H9 (cell line): ENCODE measurements at regions not wholly inside any gene's neighbourhood (a gene's known extent, or its start where the extent isn't known, plus 50 kb on each side); places are given as distances from the start of the nearest gene placed in this dataset.

Experiments
- DNase-seq: peaks from one replicate; pipeline ENCODE4 v3.0.0-alpha.2; 2017
- H2AFZ ChIP-seq: one replicate; pipeline ENCODE4 v1.6.1; 2013; ENCODE audit warnings: mild to moderate bottlenecking, low read length, control low read depth, moderate library complexity
- H2AK5ac ChIP-seq: 2 replicates; pipeline ENCODE4 v1.6.1; 2013; ENCODE audit warnings: low read length, control low read depth, mixed read lengths; ENCODE audit not compliant: insufficient read length
- H2BK120ac ChIP-seq: one replicate; pipeline ENCODE4 v1.6.1; 2013; ENCODE audit warnings: low read depth, mild to moderate bottlenecking, low read length, control low read depth, inconsistent platforms; ENCODE audit not compliant: poor library complexity, severe bottlenecking
- H2BK12ac ChIP-seq: 2 replicates; pipeline ENCODE4 v1.6.1; 2013; ENCODE audit warnings: low read length, control low read depth, mixed read lengths, low read depth; ENCODE audit not compliant: insufficient read length
- H2BK15ac ChIP-seq: 2 replicates; pipeline ENCODE4 v1.6.1; 2013; ENCODE audit warnings: low read depth, low read length, control low read depth
- H2BK20ac ChIP-seq: one replicate; pipeline ENCODE4 v1.6.1; 2013; ENCODE audit warnings: low read depth, mild to moderate bottlenecking, low read length, control low read depth, inconsistent platforms; ENCODE audit not compliant: poor library complexity, severe bottlenecking
- H2BK5ac ChIP-seq: 2 replicates; pipeline ENCODE4 v1.6.1; 2013; ENCODE audit warnings: low read length, control low read depth, mixed read lengths; ENCODE audit not compliant: insufficient read length
- H3K14ac ChIP-seq: 2 replicates; pipeline ENCODE4 v1.6.1; 2013; ENCODE audit warnings: low read length, control low read depth; ENCODE audit not compliant: insufficient read depth
- H3K18ac ChIP-seq: 2 replicates; pipeline ENCODE4 v1.6.1; 2013; ENCODE audit warnings: low read depth, mild to moderate bottlenecking, mixed read lengths, low read length, control low read depth; ENCODE audit not compliant: insufficient read length
- H3K23ac ChIP-seq: 2 replicates; pipeline ENCODE4 v1.6.1; 2013; ENCODE audit warnings: low read length, control low read depth, mixed read lengths, low read depth; ENCODE audit not compliant: insufficient read length
- H3K23me2 ChIP-seq: 2 replicates; pipeline ENCODE4 v1.6.1; 2013; ENCODE audit warnings: low read depth, mild to moderate bottlenecking, mixed read lengths, low read length, control low read depth; ENCODE audit not compliant: insufficient read length, poor library complexity, severe bottlenecking
- H3K27ac ChIP-seq: 2 replicates; pipeline ENCODE4 v1.5.1; 2013; ENCODE audit warnings: low read length, control low read depth, mixed read lengths, low read depth; ENCODE audit not compliant: insufficient read length
- H3K27me3 ChIP-seq: 2 replicates; pipeline ENCODE4 v1.6.1; 2013; ENCODE audit warnings: low read length, control low read depth, inconsistent platforms; ENCODE audit not compliant: insufficient read depth
- H3K4ac ChIP-seq: 2 replicates; pipeline ENCODE4 v1.6.1; 2013; ENCODE audit warnings: low read depth, mild to moderate bottlenecking, control low read depth, inconsistent platforms, low read length, moderate library complexity
- H3K4me1 ChIP-seq: 2 replicates; pipeline ENCODE4 v1.6.1; 2013; ENCODE audit warnings: low read length, control low read depth, inconsistent platforms; ENCODE audit not compliant: insufficient read depth
- H3K4me2 ChIP-seq: 2 replicates; pipeline ENCODE4 v1.6.1; 2013; ENCODE audit warnings: low read length, control low read depth, mixed read lengths; ENCODE audit not compliant: insufficient read length, insufficient read depth
- H3K56ac ChIP-seq: 2 replicates; pipeline ENCODE4 v1.6.1; 2013; ENCODE audit warnings: low read depth, mild to moderate bottlenecking, mixed read lengths, low read length, control low read depth; ENCODE audit not compliant: insufficient read length
- H3K79me1 ChIP-seq: 2 replicates; pipeline ENCODE4 v1.6.1; 2013; ENCODE audit warnings: low read depth, mild to moderate bottlenecking, moderate library complexity, low read length, control low read depth, inconsistent platforms; ENCODE audit not compliant: insufficient read depth, poor library complexity, severe bottlenecking
- H3K79me2 ChIP-seq: 2 replicates; pipeline ENCODE4 v1.6.1; 2013; ENCODE audit warnings: low read length, control low read depth, inconsistent platforms; ENCODE audit not compliant: insufficient read depth
- H3K9ac ChIP-seq: 2 replicates; pipeline ENCODE4 v1.6.1; 2013; ENCODE audit warnings: low read length, control low read depth, mixed read lengths; ENCODE audit not compliant: insufficient read length; ENCODE audit errors: extremely low read depth
- H3K9me3 ChIP-seq: one replicate; pipeline ENCODE4 v1.6.1; 2013; ENCODE audit warnings: low read depth, low read length, inconsistent platforms; ENCODE audit not compliant: control insufficient read depth
- H3T11ph ChIP-seq: one replicate; pipeline ENCODE4 v1.6.1; 2013; ENCODE audit warnings: mild to moderate bottlenecking, low read length, control low read depth, inconsistent platforms
- H4K20me1 ChIP-seq: one replicate; pipeline ENCODE4 v1.6.1; 2013; ENCODE audit not compliant: control insufficient read depth, insufficient read length, insufficient read depth
- H4K5ac ChIP-seq: 2 replicates; pipeline ENCODE4 v1.6.1; 2013; ENCODE audit warnings: low read depth, mild to moderate bottlenecking, mixed read lengths, low read length, control low read depth; ENCODE audit not compliant: insufficient read length
- H4K8ac ChIP-seq: replicated peaks from 2 replicates; pipeline ENCODE4 v1.6.1; 2013; ENCODE audit warnings: low read length, control low read depth, mixed read lengths, low read depth; ENCODE audit not compliant: insufficient read length
- H4K91ac ChIP-seq: 2 replicates; pipeline ENCODE4 v1.6.1; 2013; ENCODE audit warnings: low read depth, mild to moderate bottlenecking, moderate library complexity, mixed read lengths, low read length, control low read depth; ENCODE audit not compliant: insufficient read length
- H3K27ac Mint-ChIP-seq, 3 experiments: 2 replicates in 2 of 3; 3 replicates in 1 of 3; pipeline ENCODE4 v1.8.0; 2020 to 2021; ENCODE audit warnings: mixed read lengths in 3 of 3, mild to moderate bottlenecking in 1 of 3, moderate library complexity in 1 of 3
- H3K27me3 Mint-ChIP-seq: 2 replicates; pipeline ENCODE4 v1.8.0; 2021; ENCODE audit warnings: low read depth, mild to moderate bottlenecking, moderate library complexity, mixed read lengths
- H3K36me3 Mint-ChIP-seq, 3 experiments: 2 replicates in 2 of 3; 3 replicates in 1 of 3; pipeline ENCODE4 v1.8.0; 2020 to 2021; ENCODE audit warnings: low read depth in 3 of 3, mixed read lengths in 3 of 3; ENCODE audit not compliant: insufficient read depth in 1 of 3
- H3K4me1 Mint-ChIP-seq, 2 experiments: 2 replicates each; pipeline ENCODE4 v1.8.0; 2020; ENCODE audit warnings: mixed read lengths in 2 of 2
- H3K4me3 Mint-ChIP-seq, 2 experiments: 2 replicates in 1 of 2; 3 replicates in 1 of 2; pipeline ENCODE4 v1.8.0; 2020 to 2021; ENCODE audit warnings: mild to moderate bottlenecking in 2 of 2, mixed read lengths in 2 of 2, moderate library complexity in 1 of 2
- H3K9me3 Mint-ChIP-seq, 2 experiments: 2 replicates in 1 of 2; 3 replicates in 1 of 2; pipeline ENCODE4 v1.8.0; 2020; ENCODE audit warnings: mild to moderate bottlenecking in 2 of 2, mixed read lengths in 2 of 2, moderate library complexity in 1 of 2
- WGBS: extraction: QIAGEN DNeasy Blood & Tissue Kit; methylation state at CpG from one replicate; pipeline ENCODE4 v1.1.7; 2013; ENCODE audit warnings: missing lambda C conversion rate, low lambda C conversion rate, mixed read lengths; ENCODE audit not compliant: insufficient read length; ENCODE audit errors: extremely low coverage; 5-methylcytosine and 5-hydroxymethylcytosine counted together
- TF ChIP-seq, protein P1 (sequence below): fragments of 200-600 bp; sonication (generic); conservative IDR thresholded peaks from 3 replicates; pipeline ENCODE4 v1.8.0; 2021; ENCODE audit warnings: antibody characterized with exemption, mild to moderate bottlenecking

DNA sequence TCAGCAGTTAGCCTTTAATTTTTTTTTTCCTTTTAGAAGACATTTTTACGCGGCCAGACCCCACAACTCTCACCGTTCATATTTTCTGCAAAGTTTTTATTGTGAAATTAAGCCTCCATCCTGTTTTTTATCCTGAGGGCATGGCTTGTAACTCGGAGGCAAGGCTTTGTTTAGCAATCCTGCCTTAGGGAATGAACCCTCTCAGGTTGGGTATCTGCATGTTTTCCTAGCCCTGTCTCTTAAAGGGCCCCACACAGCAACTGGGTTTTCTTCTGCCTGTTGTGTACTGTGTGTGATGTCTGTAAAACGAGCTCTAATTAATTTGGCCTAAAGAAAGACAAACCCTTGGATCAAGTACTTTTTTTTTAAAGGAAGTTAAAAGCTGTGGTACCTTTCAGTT is 130.2 kb upstream of the COBL start:
- no peak for DNase-seq
- TF ChIP-seq, protein P1, sequence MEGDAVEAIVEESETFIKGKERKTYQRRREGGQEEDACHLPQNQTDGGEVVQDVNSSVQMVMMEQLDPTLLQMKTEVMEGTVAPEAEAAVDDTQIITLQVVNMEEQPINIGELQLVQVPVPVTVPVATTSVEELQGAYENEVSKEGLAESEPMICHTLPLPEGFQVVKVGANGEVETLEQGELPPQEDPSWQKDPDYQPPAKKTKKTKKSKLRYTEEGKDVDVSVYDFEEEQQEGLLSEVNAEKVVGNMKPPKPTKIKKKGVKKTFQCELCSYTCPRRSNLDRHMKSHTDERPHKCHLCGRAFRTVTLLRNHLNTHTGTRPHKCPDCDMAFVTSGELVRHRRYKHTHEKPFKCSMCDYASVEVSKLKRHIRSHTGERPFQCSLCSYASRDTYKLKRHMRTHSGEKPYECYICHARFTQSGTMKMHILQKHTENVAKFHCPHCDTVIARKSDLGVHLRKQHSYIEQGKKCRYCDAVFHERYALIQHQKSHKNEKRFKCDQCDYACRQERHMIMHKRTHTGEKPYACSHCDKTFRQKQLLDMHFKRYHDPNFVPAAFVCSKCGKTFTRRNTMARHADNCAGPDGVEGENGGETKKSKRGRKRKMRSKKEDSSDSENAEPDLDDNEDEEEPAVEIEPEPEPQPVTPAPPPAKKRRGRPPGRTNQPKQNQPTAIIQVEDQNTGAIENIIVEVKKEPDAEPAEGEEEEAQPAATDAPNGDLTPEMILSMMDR = no peak
- H2BK20ac ChIP-seq = no peak overlapping the region
- H2AK5ac ChIP-seq = no peak overlapping the region
- no peak overlapping the region for H3K9ac ChIP-seq
- no peak overlapping the region for H3K56ac ChIP-seq
- no peak overlapping the region for H2AFZ ChIP-seq
- H3K27ac ChIP-seq = no peak overlapping the region
- H2BK120ac ChIP-seq = no peak overlapping the region
- H3K4me1 ChIP-seq = no peaks in the 10 kb centered on the region
- no peaks in the 10 kb centered on the region for H4K20me1 ChIP-seq
- peak overlapping the region in 1 of 2 experiments; percentile 0; a peak in 1 of 5 replicates for H3K4me3 Mint-ChIP-seq
- H3K9me3 Mint-ChIP-seq = peaks cover 24 to 27% of the 10 kb centered on the region in 2 experiments
- peak overlapping the region in 2 of 3 experiments; percentile 12 to 22; a peak in 5 of 7 replicates for H3K27ac Mint-ChIP-seq
- no peak overlapping the region for H3T11ph ChIP-seq
- peaks cover 32 to 33% of the 10 kb centered on the region in 2 experiments for H3K4me1 Mint-ChIP-seq
- H3K4me2 ChIP-seq = no peak overlapping the region
- H3K4ac ChIP-seq = no peak overlapping the region
- H2BK5ac ChIP-seq = no peak overlapping the region
- H3K9me3 ChIP-seq = peaks cover 15% of the 10 kb centered on the region
- H4K91ac ChIP-seq = no peak overlapping the region
- peaks cover 11 to 32% (median 21%) of the 10 kb centered on the region in 3 experiments for H3K36me3 Mint-ChIP-seq
- H3K18ac ChIP-seq = no peak overlapping the region
- no peak overlapping the region for H4K5ac ChIP-seq
- H4K8ac ChIP-seq = no peak overlapping the region
- no peaks in the 10 kb centered on the region for H3K79me1 ChIP-seq
- H3K79me2 ChIP-seq = no peaks in the 10 kb centered on the region
- no peak overlapping the region for H3K23ac ChIP-seq
- no peak overlapping the region for H2BK12ac ChIP-seq
- H3K27me3 Mint-ChIP-seq = peaks cover 15% of the 10 kb centered on the region
- H3K23me2 ChIP-seq = peaks cover 3% of the 10 kb centered on the region
- H2BK15ac ChIP-seq = no peak overlapping the region
- H3K14ac ChIP-seq = no peak overlapping the region
- no peaks in the 10 kb centered on the region for H3K27me3 ChIP-seq
- WGBS = no CpG with 5 or more reads among the region's 5 CpGs
